ENCODE measurements at regions not wholly inside any gene's neighbourhood (a gene's known extent, or its start where the extent isn't known, plus 50 kb on each side); places are given as distances from the start of the nearest gene placed in this dataset.

- Mint-ChIP-seq H3K27me3 (ENCODE audit: unreplicated experiment) (no peaks in the 10 kb centered on the region), H3K4me3 (ENCODE audit: unreplicated experiment) (no peak overlapping the region), H3K36me3 (ENCODE audit: unreplicated experiment) (peaks cover 10% of the 10 kb centered on the region), H3K9me3 (ENCODE audit: unreplicated experiment) (peaks cover 15% of the 10 kb centered on the region), H3K27ac (ENCODE audit: unreplicated experiment) (no peak overlapping the region), H3K4me1 (ENCODE audit: low read depth, unreplicated experiment) (peaks cover 2% of the 10 kb centered on the region)
- no peak for DNase-seq
- TF ChIP-seq, protein P1, sequence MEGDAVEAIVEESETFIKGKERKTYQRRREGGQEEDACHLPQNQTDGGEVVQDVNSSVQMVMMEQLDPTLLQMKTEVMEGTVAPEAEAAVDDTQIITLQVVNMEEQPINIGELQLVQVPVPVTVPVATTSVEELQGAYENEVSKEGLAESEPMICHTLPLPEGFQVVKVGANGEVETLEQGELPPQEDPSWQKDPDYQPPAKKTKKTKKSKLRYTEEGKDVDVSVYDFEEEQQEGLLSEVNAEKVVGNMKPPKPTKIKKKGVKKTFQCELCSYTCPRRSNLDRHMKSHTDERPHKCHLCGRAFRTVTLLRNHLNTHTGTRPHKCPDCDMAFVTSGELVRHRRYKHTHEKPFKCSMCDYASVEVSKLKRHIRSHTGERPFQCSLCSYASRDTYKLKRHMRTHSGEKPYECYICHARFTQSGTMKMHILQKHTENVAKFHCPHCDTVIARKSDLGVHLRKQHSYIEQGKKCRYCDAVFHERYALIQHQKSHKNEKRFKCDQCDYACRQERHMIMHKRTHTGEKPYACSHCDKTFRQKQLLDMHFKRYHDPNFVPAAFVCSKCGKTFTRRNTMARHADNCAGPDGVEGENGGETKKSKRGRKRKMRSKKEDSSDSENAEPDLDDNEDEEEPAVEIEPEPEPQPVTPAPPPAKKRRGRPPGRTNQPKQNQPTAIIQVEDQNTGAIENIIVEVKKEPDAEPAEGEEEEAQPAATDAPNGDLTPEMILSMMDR (IDR thresholded peaks at IDR 0.05; ENCODE audit: partially characterized antibody, unreplicated experiment) = no peak
Observed at GRCh38 chr21:35428937-35429336, 379.8 kb upstream of the RUNX1 start.

DNA sequence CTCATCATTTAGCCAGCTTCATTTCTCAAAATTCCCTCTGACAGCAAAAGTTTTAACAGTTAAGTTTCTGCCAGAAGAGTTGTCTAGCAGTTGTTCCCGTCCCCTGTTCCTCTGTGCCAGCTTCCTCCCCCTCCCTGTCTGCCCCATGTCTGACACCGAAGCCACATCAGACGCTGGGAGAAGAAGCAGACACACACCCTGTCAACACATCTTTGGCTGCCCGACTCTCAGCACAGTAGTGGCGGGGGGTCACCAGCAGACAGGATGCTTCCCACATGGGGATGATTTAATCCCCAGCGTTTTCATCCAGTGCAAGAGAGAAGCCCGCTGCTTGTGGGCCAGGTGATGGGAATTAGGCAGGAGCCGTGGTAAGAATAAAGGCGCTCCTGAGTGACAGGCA is 379.4 kb upstream of the RUNX1 start:
- H3K9me3 Mint-ChIP-seq (ENCODE audit: unreplicated experiment) = peaks cover 11% of the 10 kb centered on the region
- no peak overlapping the region for H3K27ac Mint-ChIP-seq (ENCODE audit: unreplicated experiment)
- H3K36me3 Mint-ChIP-seq (ENCODE audit: unreplicated experiment) = peaks cover 10% of the 10 kb centered on the region
- H3K4me1 Mint-ChIP-seq (ENCODE audit: low read depth, unreplicated experiment) = peaks cover 2% of the 10 kb centered on the region
- H3K27me3 Mint-ChIP-seq (ENCODE audit: unreplicated experiment) = no peaks in the 10 kb centered on the region
- TF ChIP-seq, protein P1 (IDR thresholded peaks at IDR 0.05; ENCODE audit: partially characterized antibody, unreplicated experiment) = no peak
- no peak overlapping the region for H3K4me3 Mint-ChIP-seq (ENCODE audit: unreplicated experiment)
- DNase-seq = no peak

- Mint-ChIP-seq H3K36me3 (ENCODE audit: unreplicated experiment) (peaks cover 7% of the 10 kb centered on the region), H3K27me3 (ENCODE audit: unreplicated experiment) (no peaks in the 10 kb centered on the region), H3K4me1 (ENCODE audit: low read depth, unreplicated experiment) (peaks cover 2% of the 10 kb centered on the region), H3K27ac (ENCODE audit: unreplicated experiment) (no peak overlapping the region), H3K4me3 (ENCODE audit: unreplicated experiment) (no peak overlapping the region), H3K9me3 (ENCODE audit: unreplicated experiment) (peaks cover 8% of the 10 kb centered on the region)
- no peak for DNase-seq
- TF ChIP-seq, protein P1 (IDR thresholded peaks at IDR 0.05; ENCODE audit: partially characterized antibody, unreplicated experiment) = no peak
Observed at GRCh38 chr21:35428001-35428320, 378.9 kb upstream of the RUNX1 start.

DNA sequence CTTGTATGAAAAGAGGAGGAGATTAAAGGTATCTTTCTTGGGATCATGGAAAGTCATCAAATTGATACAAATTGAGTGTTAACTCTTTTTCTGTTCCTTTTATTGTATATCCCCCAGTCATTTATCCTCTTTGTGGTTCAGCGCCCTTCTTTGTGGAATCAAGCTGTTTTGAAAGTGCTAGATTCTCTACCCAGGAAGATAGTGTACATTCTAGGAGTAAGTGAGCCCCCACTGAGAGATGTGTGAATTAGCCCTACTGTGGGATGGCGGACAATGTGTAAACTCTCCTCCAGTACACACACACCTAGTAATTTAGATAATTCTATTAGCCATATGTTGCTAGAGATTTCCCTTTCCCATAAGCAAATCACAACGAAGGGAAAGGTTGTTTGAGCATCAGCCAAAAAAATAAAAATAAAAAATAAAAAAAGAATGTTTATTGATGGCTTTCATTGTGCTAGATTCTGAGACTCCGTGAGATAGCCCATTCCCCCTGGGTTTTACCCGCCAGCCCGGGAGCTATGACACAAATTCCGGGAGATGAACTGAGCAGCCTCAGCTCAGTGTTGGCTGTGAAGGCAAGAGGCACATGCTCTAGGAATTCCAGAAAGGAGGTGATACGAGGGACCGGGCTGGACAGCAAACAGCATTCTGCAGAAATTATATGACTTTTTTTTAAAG is 378.4 kb upstream of the RUNX1 start:
- H3K4me1 Mint-ChIP-seq (ENCODE audit: low read depth, unreplicated experiment) = peaks cover 2% of the 10 kb centered on the region
- peaks cover 2% of the 10 kb centered on the region for H3K36me3 Mint-ChIP-seq (ENCODE audit: unreplicated experiment)
- peaks cover 3% of the 10 kb centered on the region for H3K9me3 Mint-ChIP-seq (ENCODE audit: unreplicated experiment)
- no peak overlapping the region for H3K4me3 Mint-ChIP-seq (ENCODE audit: unreplicated experiment)
- no peak overlapping the region for H3K27ac Mint-ChIP-seq (ENCODE audit: unreplicated experiment)
- DNase-seq = no peak
- H3K27me3 Mint-ChIP-seq (ENCODE audit: unreplicated experiment) = no peaks in the 10 kb centered on the region
- TF ChIP-seq, protein P1 (IDR thresholded peaks at IDR 0.05; ENCODE audit: partially characterized antibody, unreplicated experiment) = no peak

- H3K27ac Mint-ChIP-seq (ENCODE audit: unreplicated experiment) = no peak overlapping the region
- peaks cover 6% of the 10 kb centered on the region for H3K36me3 Mint-ChIP-seq (ENCODE audit: unreplicated experiment)
- DNase-seq = no peak
- peaks cover 2% of the 10 kb centered on the region for H3K4me1 Mint-ChIP-seq (ENCODE audit: low read depth, unreplicated experiment)
- peaks cover 4% of the 10 kb centered on the region for H3K9me3 Mint-ChIP-seq (ENCODE audit: unreplicated experiment)
- no peak overlapping the region for H3K4me3 Mint-ChIP-seq (ENCODE audit: unreplicated experiment)
- H3K27me3 Mint-ChIP-seq (ENCODE audit: unreplicated experiment) = no peaks in the 10 kb centered on the region
- TF ChIP-seq, protein P1 (IDR thresholded peaks at IDR 0.05; ENCODE audit: partially characterized antibody, unreplicated experiment) = no peak
Observed at GRCh38 chr21:35426897-35427296, 377.8 kb upstream of the RUNX1 start.
